GM12874 (cell line): ENCODE measurements at regions not wholly inside any gene's neighbourhood (a gene's known extent, or its start where the extent isn't known, plus 50 kb on each side); places are given as distances from the start of the nearest gene placed in this dataset.
A peak's percentile ranks its signal among the peaks of the same experiment; 100 is the strongest.

Experiments used
- CTCF ChIP-seq: IDR thresholded peaks from 2 replicates; pipeline ENCODE4 v1.5.1; 2011; ENCODE audit warnings: low read depth, mild to moderate bottlenecking, control low read depth, low read length, moderate library complexity; ENCODE audit not compliant: insufficient read depth

GRCh38 chr18:33517950-33518349 is 60.1 kb upstream of the ASXL3 start:
- no peak for TF ChIP-seq CTCF

GRCh38 chr18:33513027-33513426 is 65.0 kb upstream of the ASXL3 start:
- no peak for TF ChIP-seq CTCF

- no peak for TF ChIP-seq CTCF
These were observed 66.5 kb upstream of the CCDC178 start for GRCh38 chr18:33507019-33507418.

- TF ChIP-seq CTCF, result no peak
These were observed 65.3 kb upstream of the CCDC178 start for GRCh38 chr18:33505798-33506197.

GRCh38 chr18:33505297-33505696 is 64.8 kb upstream of the CCDC178 start:
- TF ChIP-seq CTCF, result no peak

GRCh38 chr18:33495278-33495677 is 54.8 kb upstream of the CCDC178 start:
- TF ChIP-seq CTCF, result peak; percentile 28; the same call in 1 of the 2 replicates
